ENCODE measurements at regions not wholly inside any gene's neighbourhood (a gene's known extent, or its start where the extent isn't known, plus 50 kb on each side); places are given as distances from the start of the nearest gene placed in this dataset.

DNA sequence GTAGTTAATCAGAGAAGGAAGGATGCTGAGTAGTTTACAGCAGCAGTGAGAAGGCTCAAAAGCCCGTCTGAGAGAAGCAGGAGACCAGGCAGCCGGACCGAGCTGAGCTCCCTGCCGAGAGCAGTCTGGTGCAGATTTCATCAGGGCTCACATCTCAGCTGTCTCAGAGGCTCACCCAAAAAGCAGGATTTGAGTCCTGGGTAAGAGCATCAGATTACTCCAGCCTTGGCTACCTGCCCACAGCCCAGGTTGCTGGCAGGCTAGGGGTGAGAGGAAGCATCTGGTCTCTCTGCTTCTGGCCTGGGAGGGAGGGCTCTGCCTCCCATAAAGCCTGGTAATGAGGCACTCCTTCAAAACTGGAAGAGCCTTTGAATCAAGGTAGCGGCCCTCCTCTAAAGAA is 140.5 kb downstream of the ST6GAL2 start:
- no peak overlapping the region for H3K27ac ChIP-seq (ENCODE audit: low read depth in 1 of 2, low read length in 2 of 2)
- H3K36me3 ChIP-seq (ENCODE audit: control insufficient read depth in 4 of 4, insufficient read depth in 3 of 4, low read depth in 1 of 4, low read length in 3 of 4) = no peaks in the 10 kb centered on the region
- TF ChIP-seq, protein P1, sequence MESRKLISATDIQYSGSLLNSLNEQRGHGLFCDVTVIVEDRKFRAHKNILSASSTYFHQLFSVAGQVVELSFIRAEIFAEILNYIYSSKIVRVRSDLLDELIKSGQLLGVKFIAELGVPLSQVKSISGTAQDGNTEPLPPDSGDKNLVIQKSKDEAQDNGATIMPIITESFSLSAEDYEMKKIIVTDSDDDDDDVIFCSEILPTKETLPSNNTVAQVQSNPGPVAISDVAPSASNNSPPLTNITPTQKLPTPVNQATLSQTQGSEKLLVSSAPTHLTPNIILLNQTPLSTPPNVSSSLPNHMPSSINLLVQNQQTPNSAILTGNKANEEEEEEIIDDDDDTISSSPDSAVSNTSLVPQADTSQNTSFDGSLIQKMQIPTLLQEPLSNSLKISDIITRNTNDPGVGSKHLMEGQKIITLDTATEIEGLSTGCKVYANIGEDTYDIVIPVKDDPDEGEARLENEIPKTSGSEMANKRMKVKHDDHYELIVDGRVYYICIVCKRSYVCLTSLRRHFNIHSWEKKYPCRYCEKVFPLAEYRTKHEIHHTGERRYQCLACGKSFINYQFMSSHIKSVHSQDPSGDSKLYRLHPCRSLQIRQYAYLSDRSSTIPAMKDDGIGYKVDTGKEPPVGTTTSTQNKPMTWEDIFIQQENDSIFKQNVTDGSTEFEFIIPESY (IDR thresholded peaks at IDR 0.05) = no peak
- TF ChIP-seq RAD21 (IDR thresholded peaks at IDR 0.05) = no peak
- H3K9ac ChIP-seq (ENCODE audit: low read depth in 1 of 2, low read length in 2 of 2) = no peak overlapping the region
- no peaks in the 10 kb centered on the region for H3K27me3 ChIP-seq (ENCODE audit: control insufficient read depth in 4 of 4, insufficient read depth in 4 of 4, low read length in 3 of 4)
- H3K9me3 ChIP-seq (ENCODE audit: control insufficient read depth in 4 of 4, low read length in 3 of 4) = no peaks in the 10 kb centered on the region
- no peaks in the 10 kb centered on the region for H3K4me1 ChIP-seq (ENCODE audit: control insufficient read depth in 4 of 4, insufficient read depth in 4 of 4, low read length in 3 of 4)
- no peak overlapping the region for H3K4me3 ChIP-seq (ENCODE audit: low read depth in 1 of 3, low read length in 3 of 3)
- WGBS = 43% methylated on average over 5 of the region's 5 CpGs
- DNase-seq (ENCODE audit: low spot score) = no peak

DNA sequence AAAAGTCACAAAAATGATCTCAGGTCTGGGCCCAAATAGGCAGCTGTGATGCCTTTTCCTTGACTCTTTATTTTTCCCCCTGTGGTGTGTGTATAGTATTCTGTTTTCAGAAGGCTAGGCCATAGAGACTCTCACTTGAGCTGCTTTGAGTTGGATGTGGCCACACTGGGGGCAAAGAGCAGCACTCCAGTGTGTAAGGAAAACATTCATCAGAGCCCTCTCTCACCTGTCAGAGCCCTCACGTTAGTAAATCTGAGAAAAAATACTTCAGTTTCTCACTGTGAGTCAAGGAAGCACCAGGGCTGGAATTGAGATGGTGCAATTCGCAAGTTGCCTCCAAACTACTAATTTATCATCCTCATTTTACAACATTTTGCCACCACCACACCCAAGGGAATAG is 136.1 kb downstream of the ST6GAL2 start:
- DNase-seq (ENCODE audit: low spot score) = no peak
- Histone ChIP-seq H3K27ac (ENCODE audit: low read depth in 1 of 2, low read length in 2 of 2) (no peak overlapping the region), H3K4me3 (ENCODE audit: low read depth in 1 of 3, low read length in 3 of 3) (no peak overlapping the region), H3K36me3 (ENCODE audit: control insufficient read depth in 4 of 4, insufficient read depth in 3 of 4, low read depth in 1 of 4, low read length in 3 of 4) (no peaks in the 10 kb centered on the region), H3K27me3 (ENCODE audit: control insufficient read depth in 4 of 4, insufficient read depth in 4 of 4, low read length in 3 of 4) (no peaks in the 10 kb centered on the region), H3K9ac (ENCODE audit: low read depth in 1 of 2, low read length in 2 of 2) (no peak overlapping the region), H3K9me3 (ENCODE audit: control insufficient read depth in 4 of 4, low read length in 3 of 4) (no peaks in the 10 kb centered on the region), H3K4me1 (ENCODE audit: control insufficient read depth in 4 of 4, insufficient read depth in 4 of 4, low read length in 3 of 4) (no peaks in the 10 kb centered on the region)
- 49% methylated on average over 2 of the region's 2 CpGs for WGBS
- no peak for TF ChIP-seq RAD21 (IDR thresholded peaks at IDR 0.05)
- TF ChIP-seq, protein P2, sequence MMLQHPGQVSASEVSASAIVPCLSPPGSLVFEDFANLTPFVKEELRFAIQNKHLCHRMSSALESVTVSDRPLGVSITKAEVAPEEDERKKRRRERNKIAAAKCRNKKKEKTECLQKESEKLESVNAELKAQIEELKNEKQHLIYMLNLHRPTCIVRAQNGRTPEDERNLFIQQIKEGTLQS (IDR thresholded peaks at IDR 0.05) = no peak
- no peak for TF ChIP-seq NR2F2 (IDR thresholded peaks at IDR 0.05)
- TF ChIP-seq, protein P3, sequence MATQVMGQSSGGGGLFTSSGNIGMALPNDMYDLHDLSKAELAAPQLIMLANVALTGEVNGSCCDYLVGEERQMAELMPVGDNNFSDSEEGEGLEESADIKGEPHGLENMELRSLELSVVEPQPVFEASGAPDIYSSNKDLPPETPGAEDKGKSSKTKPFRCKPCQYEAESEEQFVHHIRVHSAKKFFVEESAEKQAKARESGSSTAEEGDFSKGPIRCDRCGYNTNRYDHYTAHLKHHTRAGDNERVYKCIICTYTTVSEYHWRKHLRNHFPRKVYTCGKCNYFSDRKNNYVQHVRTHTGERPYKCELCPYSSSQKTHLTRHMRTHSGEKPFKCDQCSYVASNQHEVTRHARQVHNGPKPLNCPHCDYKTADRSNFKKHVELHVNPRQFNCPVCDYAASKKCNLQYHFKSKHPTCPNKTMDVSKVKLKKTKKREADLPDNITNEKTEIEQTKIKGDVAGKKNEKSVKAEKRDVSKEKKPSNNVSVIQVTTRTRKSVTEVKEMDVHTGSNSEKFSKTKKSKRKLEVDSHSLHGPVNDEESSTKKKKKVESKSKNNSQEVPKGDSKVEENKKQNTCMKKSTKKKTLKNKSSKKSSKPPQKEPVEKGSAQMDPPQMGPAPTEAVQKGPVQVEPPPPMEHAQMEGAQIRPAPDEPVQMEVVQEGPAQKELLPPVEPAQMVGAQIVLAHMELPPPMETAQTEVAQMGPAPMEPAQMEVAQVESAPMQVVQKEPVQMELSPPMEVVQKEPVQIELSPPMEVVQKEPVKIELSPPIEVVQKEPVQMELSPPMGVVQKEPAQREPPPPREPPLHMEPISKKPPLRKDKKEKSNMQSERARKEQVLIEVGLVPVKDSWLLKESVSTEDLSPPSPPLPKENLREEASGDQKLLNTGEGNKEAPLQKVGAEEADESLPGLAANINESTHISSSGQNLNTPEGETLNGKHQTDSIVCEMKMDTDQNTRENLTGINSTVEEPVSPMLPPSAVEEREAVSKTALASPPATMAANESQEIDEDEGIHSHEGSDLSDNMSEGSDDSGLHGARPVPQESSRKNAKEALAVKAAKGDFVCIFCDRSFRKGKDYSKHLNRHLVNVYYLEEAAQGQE (IDR thresholded peaks at IDR 0.05) = no peak
- TF ChIP-seq GABPA (IDR thresholded peaks at IDR 0.05 in 1 of 2, conservative IDR thresholded peaks at IDR 0.05 in 1 of 2) = no peak
- no peak for TF ChIP-seq YY1 (IDR thresholded peaks at IDR 0.05)
- no peak for TF ChIP-seq HNF4A (conservative IDR thresholded peaks at IDR 0.05)

Measured in liver (tissue), 7 donors.